GM18498 (cell line): ENCODE measurements at regions not wholly inside any gene's neighbourhood (a gene's known extent, or its start where the extent isn't known, plus 50 kb on each side); places are given as distances from the start of the nearest gene placed in this dataset.

ENCODE experiments used
- ATAC-seq: cut with Tn5 transposase; IDR thresholded peaks from one replicate; pipeline ENCODE4 v1.9.1; 2021; ENCODE audit warnings: mild to moderate bottlenecking, moderate library complexity; ENCODE audit not compliant: unreplicated experiment

DNA sequence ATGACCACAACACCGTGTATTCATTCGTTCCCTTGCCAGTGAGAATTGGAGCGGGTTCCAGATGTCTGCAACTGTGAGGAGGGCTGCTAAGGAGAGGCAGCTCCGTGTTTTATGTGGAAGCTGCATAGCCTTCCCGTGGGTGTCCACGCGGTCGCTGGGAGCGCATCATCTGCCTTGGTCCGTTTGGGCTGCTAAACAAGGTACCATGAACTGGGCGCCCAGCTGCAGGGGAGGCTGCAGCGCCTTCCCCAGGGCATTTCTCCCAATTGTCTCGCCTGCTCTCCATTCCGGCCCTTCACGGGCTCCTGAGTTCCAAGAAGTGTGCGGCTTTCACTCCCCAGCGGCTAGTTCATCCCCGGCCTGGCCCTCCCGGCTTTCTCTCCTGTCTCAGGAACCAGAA, 1446.4 kb downstream of the TBC1D22A start:
- ATAC-seq = no peak

DNA sequence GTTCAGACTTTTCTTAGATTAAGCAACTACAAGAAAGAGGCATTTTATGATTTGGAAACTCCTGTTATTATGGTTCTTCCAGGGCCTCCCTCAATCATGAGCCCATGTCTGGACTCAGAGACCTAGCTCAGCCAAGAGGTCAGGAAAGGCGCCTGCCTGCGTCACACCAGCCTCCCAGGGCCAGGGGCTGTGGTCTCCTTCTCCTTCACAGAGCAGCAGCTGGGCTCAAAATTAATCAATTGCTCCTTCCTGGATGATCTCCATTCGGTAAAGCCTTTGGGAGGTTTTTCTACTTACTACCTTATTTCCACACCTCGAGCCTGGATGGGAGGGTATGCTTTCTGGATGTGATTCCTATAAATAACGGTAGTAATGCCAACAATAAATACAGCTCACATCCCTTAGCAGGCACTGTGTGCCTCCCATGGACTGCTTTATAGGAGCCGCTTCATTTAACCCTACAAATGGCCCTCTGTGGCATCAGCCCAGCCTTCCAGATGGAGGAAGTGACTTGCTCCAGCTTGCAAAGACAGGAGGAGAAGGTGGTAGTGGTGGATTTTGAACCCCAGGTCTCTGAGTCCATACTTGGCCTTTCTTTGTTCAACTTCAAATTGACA, 1445.6 kb downstream of the TBC1D22A start:
- ATAC-seq = no peak

DNA sequence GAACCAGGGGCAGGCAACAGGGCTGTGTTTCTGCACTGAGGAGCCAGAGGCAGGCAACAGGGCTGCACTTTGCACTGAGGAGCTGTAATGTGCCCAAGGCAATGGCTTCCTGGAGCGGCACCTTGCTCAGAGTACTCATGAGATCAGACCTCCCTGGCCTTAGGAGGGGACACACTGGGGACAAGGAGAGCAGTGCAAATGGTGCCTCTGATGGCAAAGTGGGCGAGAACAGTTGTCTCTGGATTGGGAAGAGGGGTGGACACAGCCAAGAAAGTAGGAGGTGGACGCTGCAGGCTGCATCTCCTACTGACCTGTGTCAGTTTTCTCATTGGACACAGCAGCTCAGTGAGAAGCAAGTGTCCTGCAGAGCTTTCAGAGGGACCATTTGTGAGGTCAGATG, 1443.3 kb downstream of the TBC1D22A start:
- ATAC-seq = no peak

DNA sequence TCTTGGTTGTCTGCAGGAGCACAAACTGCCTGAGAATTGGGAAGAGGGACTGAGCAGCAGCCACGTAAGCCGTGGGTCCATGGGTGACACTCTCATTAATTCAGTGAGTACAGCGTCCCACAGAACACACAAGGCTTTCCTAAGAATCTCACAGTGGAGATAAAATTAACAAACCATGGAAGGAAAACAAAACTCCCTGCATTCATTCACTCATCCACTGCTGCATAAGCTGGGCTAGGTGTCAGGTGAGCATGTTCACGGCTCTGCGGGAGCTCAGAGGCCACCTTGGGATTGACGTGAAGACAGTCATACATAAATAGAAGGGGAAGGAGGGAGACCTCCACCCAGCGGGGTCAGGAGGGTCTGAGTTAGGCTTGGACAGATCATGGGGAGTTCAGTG, 1442.7 kb downstream of the TBC1D22A start:
- ATAC-seq = no peak

DNA sequence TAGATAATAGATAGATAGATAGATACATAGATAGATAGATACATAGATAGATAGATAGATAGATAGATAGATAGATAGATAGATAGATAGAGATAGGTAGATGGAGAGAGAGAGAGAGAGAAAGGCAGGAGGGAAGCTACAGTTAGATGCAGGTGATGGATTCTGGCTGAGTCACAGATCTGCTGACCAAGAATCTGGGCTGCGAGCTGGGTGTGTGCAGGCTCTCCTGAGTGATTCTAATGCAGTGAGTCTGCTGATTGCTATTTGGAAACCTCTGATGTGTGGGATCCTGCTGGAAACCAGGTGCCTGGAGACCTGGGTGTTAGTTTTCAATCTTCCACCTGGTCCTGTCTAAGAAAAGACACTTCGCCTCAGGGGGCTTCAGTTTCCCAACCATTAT, 1441.8 kb downstream of the TBC1D22A start:
- no peak for ATAC-seq

DNA sequence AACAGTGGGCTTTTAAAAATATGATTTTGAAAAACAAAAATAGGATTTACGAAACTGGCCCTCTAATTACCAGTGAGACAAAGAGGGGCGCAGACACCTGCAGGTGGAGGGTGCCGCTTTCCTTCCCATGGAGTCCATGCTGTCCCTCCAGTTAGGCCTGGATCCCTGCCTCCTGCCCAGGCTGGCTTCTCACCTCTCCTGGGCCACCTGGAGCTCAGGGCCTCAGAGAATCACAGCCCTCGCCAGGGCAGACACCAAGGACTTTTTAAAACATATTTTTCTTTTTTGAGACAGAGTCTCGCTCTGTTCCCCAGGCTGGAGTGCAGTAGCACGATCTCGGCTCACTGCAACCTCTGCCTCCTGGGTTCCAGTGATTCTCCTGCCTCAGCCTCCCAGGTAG, 1437.2 kb downstream of the TBC1D22A start:
- no peak for ATAC-seq

DNA sequence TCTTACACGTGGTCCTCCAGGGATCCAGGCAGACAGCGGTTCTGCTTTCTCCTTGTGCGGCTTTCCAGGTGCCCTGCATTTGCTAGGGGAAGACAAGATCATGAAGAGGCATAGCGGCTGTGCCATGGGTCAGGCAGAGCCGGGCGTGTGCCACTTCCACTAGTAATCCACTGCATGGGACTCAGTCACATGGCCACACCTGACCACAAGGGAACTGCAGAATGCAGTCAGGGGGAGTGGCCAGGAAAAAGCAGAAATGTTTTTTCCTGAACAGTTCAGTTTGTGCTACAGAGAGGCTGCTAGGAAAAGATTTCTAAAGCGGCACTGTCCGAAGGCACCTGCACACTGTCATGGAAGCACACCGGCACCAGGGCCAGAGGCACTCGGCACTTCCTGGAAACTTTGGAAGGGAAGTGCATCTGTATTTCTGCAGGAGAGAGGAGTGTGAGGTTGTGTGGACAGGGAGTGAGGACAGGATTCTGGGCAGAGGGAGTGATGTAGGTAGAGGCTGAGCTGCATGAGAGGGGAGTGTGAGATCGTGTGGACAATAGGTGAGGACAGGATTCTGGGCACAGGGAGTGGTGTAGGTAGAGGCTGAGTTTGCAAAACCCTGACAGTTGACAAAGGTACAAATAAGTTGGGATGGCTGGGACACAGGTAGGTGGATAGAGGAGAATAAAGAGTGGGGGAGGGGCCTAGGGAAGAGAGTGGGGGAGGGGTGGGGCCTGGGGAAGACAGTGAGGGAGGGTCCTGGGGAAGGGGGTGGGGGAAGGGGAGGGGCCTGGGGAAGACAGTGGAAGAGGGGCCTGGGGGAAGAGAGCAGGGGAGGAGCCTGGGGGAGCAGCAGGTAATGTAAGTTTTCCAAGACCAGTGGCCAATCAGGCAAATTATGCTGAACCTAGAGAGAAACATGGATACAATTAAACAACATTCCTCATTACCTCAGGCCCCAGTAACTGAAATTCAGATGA, 1436.3 kb downstream of the TBC1D22A start:
- ATAC-seq = no peak

DNA sequence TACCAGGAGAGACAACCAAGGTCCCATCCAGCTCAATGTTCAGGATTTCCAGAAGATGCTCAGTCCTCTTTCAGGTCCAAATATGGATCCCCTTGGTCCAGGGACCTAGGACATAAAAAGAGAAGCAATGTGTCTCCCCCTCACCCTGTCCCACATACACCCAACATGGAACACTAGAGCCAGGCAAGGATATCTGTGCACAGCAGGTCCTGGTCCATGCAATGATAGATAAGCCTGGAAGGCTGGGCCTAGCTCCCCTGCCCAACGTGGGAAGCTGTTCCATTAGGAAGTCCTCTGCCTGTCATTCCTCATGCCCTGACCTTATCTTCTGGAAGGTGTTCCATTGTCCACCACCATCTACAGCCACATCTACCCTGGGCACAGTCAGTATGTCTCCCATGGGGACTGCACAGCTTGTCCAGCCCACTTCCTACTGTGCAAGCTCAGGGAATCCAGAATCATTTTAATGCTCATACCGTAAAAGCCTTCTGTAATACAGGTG, 1434.8 kb downstream of the TBC1D22A start:
- no peak for ATAC-seq

DNA sequence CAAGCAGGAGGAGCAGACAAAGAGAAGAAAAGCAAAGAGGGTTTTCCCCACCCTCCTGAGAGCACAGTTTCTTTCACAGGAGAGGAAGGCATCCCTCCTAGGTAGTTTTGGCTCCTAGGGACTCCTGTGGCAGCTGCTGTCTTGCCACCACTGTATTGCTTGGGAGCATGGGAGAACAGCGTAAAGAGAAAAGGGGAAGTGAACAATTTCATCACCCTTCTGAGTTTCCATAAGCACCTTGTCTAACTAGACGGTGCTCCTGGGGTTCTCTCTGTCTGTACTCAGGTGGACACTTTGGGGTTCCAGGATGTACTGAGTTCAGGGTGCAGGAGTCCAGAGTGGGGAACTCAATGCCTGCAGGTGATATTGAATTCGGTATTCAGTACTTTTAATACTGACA, 1430.5 kb downstream of the TBC1D22A start:
- ATAC-seq = no peak

DNA sequence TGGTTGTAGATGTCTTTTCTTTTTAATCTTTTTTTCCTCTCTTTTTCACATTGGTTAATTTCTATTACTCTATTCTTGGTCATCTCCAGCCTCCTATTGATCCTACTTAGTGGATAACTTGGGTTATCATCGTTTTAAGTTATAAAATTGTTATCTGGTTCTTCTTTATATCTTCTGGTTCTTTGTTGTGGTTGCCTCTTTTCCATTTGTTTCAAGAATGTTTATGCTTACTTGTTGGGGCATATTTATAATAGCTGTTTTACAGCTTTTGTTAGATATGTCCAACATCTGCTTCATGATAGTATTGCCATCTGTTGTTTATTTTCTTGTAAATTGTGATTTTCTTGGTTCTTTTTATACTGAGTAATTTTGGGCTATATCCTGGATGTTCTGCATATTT, 1429.6 kb downstream of the TBC1D22A start:
- no peak for ATAC-seq

DNA sequence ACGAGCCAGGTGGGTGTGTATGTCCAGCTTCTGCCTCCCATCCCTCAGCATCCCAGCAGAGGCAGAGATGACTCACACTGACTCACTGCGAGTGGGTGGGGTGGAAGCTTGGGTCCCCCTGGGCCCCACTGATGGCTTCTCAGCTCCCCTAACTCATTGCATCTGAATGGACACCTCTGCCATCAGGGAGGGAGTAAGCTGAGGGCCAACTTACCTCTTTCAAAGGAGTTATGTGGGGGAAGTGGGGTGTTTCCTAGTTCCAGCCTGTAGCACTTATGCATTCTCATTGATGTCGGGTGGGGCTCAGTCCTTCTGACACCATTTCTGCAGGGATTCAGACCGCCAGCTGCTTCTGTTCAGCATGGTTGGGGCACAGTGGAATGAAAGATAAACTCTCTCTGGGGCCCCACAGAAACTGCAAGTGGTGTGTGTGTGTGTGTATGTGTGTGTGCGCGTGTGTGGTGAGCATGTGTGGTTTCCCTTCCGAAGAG, 1425.8 kb downstream of the TBC1D22A start:
- ATAC-seq = no peak

DNA sequence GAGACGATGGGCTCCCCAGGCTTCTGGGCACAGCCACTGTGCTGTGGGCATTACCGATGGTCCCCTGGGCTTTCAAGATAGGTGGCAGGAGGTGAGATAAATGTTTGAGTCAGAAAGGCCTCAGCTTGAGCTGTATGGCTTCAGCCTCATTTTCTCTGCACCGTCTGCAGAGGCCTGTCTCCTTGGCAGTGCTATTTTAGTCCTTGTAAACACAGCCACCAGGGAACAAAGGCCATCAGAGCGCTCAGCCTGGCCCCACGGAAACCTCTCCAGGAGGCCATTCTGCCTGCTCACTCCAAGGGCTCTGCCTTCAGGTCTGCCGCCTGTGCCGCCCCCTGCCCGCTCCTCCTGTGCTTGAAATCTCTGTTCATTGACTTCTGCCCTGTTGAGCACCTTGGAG, 1424.9 kb downstream of the TBC1D22A start:
- no peak for ATAC-seq

DNA sequence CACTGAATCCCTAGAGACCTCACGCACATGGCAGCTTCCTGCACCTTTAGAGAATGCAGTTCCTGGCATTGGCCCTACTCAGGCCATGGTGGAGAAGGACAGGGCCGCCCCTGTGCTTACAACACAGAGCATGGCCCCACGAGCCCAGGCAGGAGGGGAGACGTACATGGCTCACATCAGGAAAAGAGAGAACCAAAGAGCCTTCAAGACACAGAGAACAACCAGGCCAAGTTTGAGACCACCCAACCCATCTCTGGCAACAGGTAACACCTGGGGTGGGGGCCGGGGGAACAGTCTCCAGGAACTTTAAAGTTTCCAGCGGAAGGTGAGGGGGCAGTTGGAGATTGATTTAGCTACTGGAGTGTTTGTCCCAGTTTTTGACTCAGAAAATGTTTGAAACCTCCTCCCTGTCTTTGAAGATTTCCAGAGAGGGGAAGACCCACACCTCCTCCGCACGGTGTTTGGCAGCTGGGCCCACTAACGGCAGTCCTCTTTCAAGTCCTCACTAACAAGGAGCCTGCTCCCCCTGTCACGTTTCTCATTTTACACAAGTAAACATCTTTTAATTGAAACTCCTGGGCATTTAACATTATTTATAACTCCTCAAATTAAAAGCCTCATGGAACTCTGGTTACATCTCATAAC, 1423.8 kb downstream of the TBC1D22A start:
- ATAC-seq = no peak

DNA sequence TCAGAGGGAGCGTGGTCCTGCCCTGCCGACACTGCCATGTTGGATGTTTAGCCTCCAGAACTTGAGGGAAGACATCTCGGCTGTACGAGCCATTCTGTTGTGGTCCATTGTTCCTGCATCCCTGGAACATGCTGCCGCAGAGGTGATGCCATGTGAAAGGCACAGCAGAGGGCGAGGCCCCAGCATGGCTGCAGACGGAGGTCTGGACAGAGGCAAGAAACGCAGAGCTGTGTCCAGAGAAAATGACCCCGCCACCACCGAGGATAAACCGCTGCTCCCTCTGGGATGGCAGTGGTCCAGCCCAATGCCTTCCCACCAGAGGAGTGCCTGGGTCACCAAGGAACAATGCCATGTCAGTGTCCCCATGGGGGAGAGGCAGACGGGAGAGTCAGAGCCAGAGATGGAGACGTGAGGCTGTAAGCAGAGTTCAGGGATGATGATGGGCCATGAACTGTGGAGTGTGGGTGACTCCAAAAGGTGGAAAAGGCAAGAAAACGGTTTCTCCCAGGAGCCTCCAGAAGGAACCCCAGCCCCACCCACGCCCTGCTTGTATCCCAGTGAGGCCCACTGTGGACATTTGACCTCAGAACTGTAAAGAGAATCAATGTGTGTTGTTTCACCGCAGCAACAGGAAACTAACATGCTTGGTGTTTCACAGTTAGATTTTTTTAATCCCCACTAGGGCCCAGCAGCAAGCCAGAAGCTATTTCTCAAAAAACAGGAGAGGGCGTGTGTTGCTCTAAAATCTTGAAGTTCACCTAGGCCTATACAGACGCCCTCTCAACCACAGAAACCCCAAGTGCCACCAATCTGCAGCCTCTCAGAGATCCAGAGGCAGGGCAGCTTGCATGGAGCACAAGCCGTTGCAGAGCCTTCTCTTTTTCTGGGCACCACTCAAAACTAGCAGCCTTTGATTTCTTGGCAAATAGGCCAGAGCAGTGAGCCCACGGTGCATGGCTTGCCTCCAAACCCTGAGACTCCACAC, 1422.9 kb downstream of the TBC1D22A start:
- ATAC-seq = no peak

DNA sequence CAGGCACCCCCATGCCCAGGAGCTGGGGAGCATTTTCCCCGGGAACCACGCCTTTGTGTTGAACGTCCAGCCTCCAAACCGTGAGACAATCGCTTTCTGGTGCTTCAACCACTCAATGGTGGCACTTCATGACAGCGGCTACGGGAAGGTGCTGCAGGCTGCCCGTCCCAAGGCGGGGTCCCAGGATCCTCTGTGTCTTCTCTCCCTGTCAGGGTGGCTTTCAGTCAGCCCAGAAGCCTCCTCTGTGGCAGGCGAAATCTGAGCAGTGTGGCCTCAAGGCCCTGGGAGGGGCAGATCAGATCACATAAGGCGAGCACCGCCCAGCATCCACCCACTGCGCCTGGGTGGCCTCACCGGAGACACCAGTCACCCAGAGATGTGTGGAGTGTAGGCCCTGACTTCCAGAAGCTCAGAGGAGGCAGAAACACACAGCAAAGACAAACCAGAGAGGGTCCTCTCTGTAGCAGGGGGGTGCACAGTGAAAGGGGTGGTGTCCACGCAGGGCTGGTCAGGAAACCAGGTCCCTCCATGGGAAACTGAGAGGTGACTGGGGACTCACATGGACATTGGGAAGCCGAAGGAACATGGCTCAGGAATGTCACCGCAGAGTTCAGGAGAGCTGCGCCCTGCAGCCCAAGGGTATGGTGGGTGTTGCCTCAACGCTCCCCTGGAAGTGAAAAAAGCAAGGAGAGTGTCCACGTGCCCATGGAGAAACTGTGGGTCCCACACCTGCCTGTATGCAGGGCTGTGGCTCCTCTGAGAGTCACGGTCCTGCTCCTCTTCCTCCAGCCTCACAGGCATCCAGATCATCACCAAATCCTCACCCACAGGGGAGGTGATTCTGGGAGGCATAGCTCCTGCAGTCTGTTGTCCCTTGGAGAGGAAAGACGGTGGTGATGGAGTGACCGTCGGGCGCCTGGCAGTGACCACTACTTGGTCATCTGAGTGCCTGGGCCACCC, 1420.7 kb downstream of the TBC1D22A start:
- no peak for ATAC-seq

DNA sequence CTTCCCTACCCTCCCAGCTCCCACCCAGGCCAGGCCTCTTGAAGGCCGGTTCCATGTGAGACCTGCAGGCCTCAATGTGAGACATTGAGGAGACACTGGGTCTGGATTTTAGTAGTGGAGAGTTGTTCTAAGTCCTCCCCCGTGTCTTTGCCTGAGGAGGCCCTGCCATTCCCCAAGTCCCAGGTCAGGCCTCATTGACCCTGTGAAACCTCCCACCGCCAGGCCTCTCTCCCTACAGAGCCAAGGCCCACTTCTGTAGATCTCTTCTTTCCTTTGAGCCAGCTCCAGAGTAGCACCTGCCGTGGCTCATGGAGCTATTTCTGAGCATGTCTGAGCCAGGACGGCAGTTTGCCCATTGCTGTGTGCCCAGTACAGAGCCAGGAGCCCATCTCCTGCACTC, 1419.6 kb downstream of the TBC1D22A start:
- no peak for ATAC-seq

DNA sequence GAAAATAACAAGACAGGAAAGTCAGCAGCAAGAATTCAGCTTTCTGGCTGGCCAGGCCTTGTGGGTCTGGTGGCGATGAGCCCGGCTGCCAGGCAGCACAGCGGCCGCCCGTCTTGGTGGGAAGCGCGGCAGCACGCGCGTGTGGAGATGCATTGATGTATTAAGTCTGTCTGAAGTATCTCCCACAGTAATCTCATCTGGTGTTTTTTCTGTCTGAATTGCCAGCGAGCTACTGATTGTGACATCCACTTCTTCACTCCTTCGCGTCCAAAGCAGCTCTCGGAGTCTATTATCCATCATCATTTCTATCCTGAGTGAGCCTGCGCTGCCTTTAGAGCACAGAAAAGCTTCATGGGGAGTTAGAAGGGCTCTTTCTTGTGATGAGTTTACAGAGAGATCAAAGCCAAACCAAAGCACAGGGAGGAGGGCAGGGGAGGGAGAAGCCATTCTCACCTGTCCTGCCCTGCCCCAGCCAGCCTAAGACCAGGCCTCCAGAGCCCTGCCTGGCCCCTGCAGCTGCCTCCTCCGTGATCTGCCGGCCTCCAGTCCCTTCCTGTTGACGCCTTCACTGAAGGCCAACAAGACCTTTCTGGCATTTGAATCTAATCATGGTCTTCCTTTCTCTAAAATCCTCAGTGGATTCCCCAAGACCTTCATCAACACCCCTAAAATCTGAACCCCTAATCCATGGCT, 1419.0 kb downstream of the TBC1D22A start:
- no peak for ATAC-seq

DNA sequence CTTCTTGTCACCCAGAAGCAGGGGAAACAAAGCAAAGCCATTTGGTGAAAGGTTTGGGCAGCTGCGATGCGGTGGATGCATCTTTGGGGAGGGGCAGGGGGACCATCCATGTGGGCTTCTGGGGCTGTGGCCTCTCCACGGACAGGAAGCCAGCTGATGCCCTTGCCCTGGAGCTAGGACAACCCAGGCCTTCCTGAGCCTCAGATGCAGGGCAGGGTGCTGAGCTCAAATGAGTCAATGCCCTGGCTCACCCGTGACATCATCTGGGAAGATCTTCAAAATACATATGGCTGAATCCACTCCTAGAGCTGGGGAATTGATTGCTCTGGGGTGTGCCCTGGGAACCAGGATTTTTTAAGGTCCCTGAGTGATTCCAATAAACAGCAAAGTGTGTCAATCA, 1418.2 kb downstream of the TBC1D22A start:
- ATAC-seq = no peak
